ENCODE measurements at regions not wholly inside any gene's neighbourhood (a gene's known extent, or its start where the extent isn't known, plus 50 kb on each side); places are given as distances from the start of the nearest gene placed in this dataset.

- TF ChIP-seq YY1 (IDR thresholded peaks at IDR 0.05; ENCODE audit: insufficient read depth, insufficient read length), result no peak
- TF ChIP-seq SUZ12 (IDR thresholded peaks at IDR 0.05; ENCODE audit: extremely low read depth, insufficient read depth, insufficient read length), result no peak
- no peak for TF ChIP-seq ZNF274 (IDR thresholded peaks at IDR 0.05; ENCODE audit: low read depth, low read length)
Observed at GRCh38 chr6:125491860-125492618, 190.3 kb upstream of the HDDC2 start.

All from NT2/D1 (cell line).